Liver (tissue), 3 donors: ENCODE measurements at regions not wholly inside any gene's neighbourhood (a gene's known extent, or its start where the extent isn't known, plus 50 kb on each side); places are given as distances from the start of the nearest gene placed in this dataset.

Experiments
- ATF3 ChIP-seq: IDR thresholded peaks from 2 replicates; pipeline ENCODE4 v1.6.1; 2016; ENCODE audit warnings: antibody characterized with exemption
- CTCF ChIP-seq: fragments of 150-350 bp; IDR thresholded peaks from 2 replicates; pipeline ENCODE4 v1.5.1; 2017; ENCODE audit warnings: improper control_type of control experiment, low read depth, low read length; ENCODE audit not compliant: missing input control
- FOXA1 ChIP-seq: IDR thresholded peaks from 2 replicates; pipeline ENCODE4 v1.6.1; 2016; ENCODE audit warnings: antibody characterized with exemption
- GABPA ChIP-seq, 2 donors: IDR thresholded peaks in 1 of 2; conservative IDR thresholded peaks in 1 of 2; 2 replicates each; pipeline ENCODE4 v1.6.1; 2016; ENCODE audit warnings: antibody characterized with exemption in 2 of 2, mild to moderate bottlenecking in 1 of 2, moderate library complexity in 1 of 2
- HNF4A ChIP-seq, 2 donors: conservative IDR thresholded peaks; 2 replicates each; pipeline ENCODE4 v1.6.1; 2016; ENCODE audit warnings: antibody characterized with exemption in 2 of 2, mild to moderate bottlenecking in 2 of 2
- HNF4G ChIP-seq: IDR thresholded peaks from 2 replicates; pipeline ENCODE4 v1.6.1; 2016; ENCODE audit warnings: antibody characterized with exemption
- JUND ChIP-seq, 2 donors: IDR thresholded peaks; 2 replicates each; pipeline ENCODE4 v1.6.1; 2016; ENCODE audit warnings: antibody characterized with exemption in 2 of 2
- MAX ChIP-seq: IDR thresholded peaks from 2 replicates; pipeline ENCODE4 v1.6.1; 2016; ENCODE audit warnings: antibody characterized with exemption
- RAD21 ChIP-seq, 2 donors: IDR thresholded peaks; 2 replicates each; pipeline ENCODE4 v1.6.1; 2016; ENCODE audit warnings: antibody characterized with exemption in 2 of 2, mild to moderate bottlenecking in 2 of 2
- REST ChIP-seq: IDR thresholded peaks from 2 replicates; pipeline ENCODE4 v1.6.1; 2016; ENCODE audit warnings: antibody characterized with exemption, mild to moderate bottlenecking
- SP1 ChIP-seq: IDR thresholded peaks from 2 replicates; pipeline ENCODE4 v1.6.1; 2018; ENCODE audit warnings: antibody characterized with exemption, mild to moderate bottlenecking
- TAF1 ChIP-seq: conservative IDR thresholded peaks from 2 replicates; pipeline ENCODE4 v1.6.1; 2016; ENCODE audit warnings: antibody characterized with exemption, mild to moderate bottlenecking
- ZBTB33 ChIP-seq: IDR thresholded peaks from 2 replicates; pipeline ENCODE4 v1.6.1; 2016; ENCODE audit warnings: antibody characterized with exemption
- donor health status: healthy.
- donor health status: healthy.

GRCh38 chr5:18662231-18662630 lies 1028.0 kb downstream of the TAF11L14 start:
- no peak for TF ChIP-seq CTCF
- TF ChIP-seq HNF4A (conservative IDR thresholded peaks at IDR 0.05), result no peak
- TF ChIP-seq GABPA (IDR thresholded peaks at IDR 0.05 in 1 of 2, conservative IDR thresholded peaks at IDR 0.05 in 1 of 2), result no peak
- no peak for TF ChIP-seq REST
- no peak for TF ChIP-seq SP1
- TF ChIP-seq ATF3, result no peak
- no peak for TF ChIP-seq TAF1
- TF ChIP-seq RAD21 (IDR thresholded peaks at IDR 0.05), result no peak
- TF ChIP-seq JUND (IDR thresholded peaks at IDR 0.05), result no peak
- no peak for TF ChIP-seq HNF4G
- no peak for TF ChIP-seq MAX
- no peak for TF ChIP-seq FOXA1
- no peak for TF ChIP-seq ZBTB33
